HUES6 (cell line): ENCODE measurements at regions not wholly inside any gene's neighbourhood (a gene's known extent, or its start where the extent isn't known, plus 50 kb on each side); places are given as distances from the start of the nearest gene placed in this dataset.
"Not testable (repeated sequence)": the region's sequence is repeated elsewhere in the genome, so short reads cannot be mapped to it uniquely, and the experiment has no call there.

Experiments used
- H3K27ac ChIP-seq: 2 replicates; pipeline ENCODE4 v1.7.0; 2013; ENCODE audit warnings: low read depth, mild to moderate bottlenecking, low read length, inconsistent platforms
- H3K27me3 ChIP-seq: 2 replicates; pipeline ENCODE4 v1.6.1; 2013; ENCODE audit warnings: low read length; ENCODE audit not compliant: control insufficient read depth, insufficient read depth
- H3K36me3 ChIP-seq: 2 replicates; pipeline ENCODE4 v1.6.1; 2013; ENCODE audit warnings: low read length; ENCODE audit not compliant: control insufficient read depth, insufficient read depth
- H3K4me1 ChIP-seq: 2 replicates; pipeline ENCODE4 v1.6.1; 2013; ENCODE audit warnings: low read length; ENCODE audit not compliant: control insufficient read depth, insufficient read depth
- H3K4me3 ChIP-seq: 2 replicates; pipeline ENCODE4 v1.5.1; 2013; ENCODE audit warnings: low read depth, low read length
- H3K9ac ChIP-seq: one replicate; pipeline ENCODE4 v1.6.1; 2013; ENCODE audit warnings: mild to moderate bottlenecking, low read length
- H3K9me3 ChIP-seq: 2 replicates; pipeline ENCODE4 v1.6.1; 2013; ENCODE audit warnings: low read depth, low read length; ENCODE audit not compliant: control insufficient read depth, insufficient read depth

DNA sequence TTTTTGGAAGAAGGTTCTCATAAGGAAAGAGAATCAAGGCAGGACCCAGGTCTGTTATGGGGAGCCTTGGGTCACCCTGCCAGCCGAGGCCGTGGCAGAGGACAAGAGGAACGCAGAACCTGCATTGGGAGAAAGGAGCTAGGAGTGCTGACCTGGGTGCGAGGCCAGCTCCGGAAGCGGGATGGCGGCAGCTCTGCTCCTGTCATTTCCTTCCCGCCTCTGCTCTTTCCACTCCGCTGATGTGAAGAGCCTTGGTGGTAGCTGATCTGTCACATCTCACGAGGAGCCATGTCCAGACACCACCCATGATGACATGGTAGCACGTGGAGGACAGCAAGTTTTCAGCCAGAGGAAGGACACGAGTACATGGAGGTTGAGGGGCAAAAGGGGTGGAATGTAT lies 109.5 kb upstream of the COL5A1 start:
- H3K27me3 ChIP-seq, result no peaks in the 10 kb centered on the region
- no peak overlapping the region for H3K4me3 ChIP-seq
- peaks cover 22% of the 10 kb centered on the region for H3K9me3 ChIP-seq
- no peaks in the 10 kb centered on the region for H3K4me1 ChIP-seq
- H3K9ac ChIP-seq, result no peak overlapping the region
- no peaks in the 10 kb centered on the region for H3K36me3 ChIP-seq
- H3K27ac ChIP-seq, result no peak overlapping the region

- not testable (repeated sequence) for H3K27ac ChIP-seq, H3K4me3 ChIP-seq, H3K4me1 ChIP-seq, H3K36me3 ChIP-seq, H3K27me3 ChIP-seq, H3K9ac ChIP-seq
- peaks cover 21% of the 10 kb centered on the region for H3K9me3 ChIP-seq
Measured at GRCh38 chr9:134532661-134533060, 108.9 kb upstream of the COL5A1 start.

- Histone ChIP-seq H3K27me3 (no peaks in the 10 kb centered on the region), H3K4me3 (no peak overlapping the region), H3K27ac (no peak overlapping the region), H3K36me3 (no peaks in the 10 kb centered on the region), H3K4me1 (no peaks in the 10 kb centered on the region), H3K9ac (no peak overlapping the region), H3K9me3 (peaks cover 16% of the 10 kb centered on the region; the same call in 1 of the 2 replicates)
Measured at GRCh38 chr9:134533850-134534588, 107.6 kb upstream of the COL5A1 start.

GRCh38 chr9:134534661-134535080 lies 106.9 kb upstream of the COL5A1 start:
- Histone ChIP-seq H3K4me1 (no peaks in the 10 kb centered on the region), H3K36me3 (no peaks in the 10 kb centered on the region), H3K4me3 (no peak overlapping the region), H3K9ac (no peak overlapping the region), H3K27ac (no peak overlapping the region), H3K27me3 (no peaks in the 10 kb centered on the region), H3K9me3 (peaks cover 16% of the 10 kb centered on the region; the same call in 1 of the 2 replicates)

- no peak overlapping the region for H3K4me3 ChIP-seq
- H3K9ac ChIP-seq, result no peak overlapping the region
- H3K27ac ChIP-seq, result no peak overlapping the region
- no peaks in the 10 kb centered on the region for H3K4me1 ChIP-seq
- peaks cover 16% of the 10 kb centered on the region; the same call in 1 of the 2 replicates for H3K9me3 ChIP-seq
- H3K27me3 ChIP-seq, result no peaks in the 10 kb centered on the region
- H3K36me3 ChIP-seq, result no peaks in the 10 kb centered on the region
Measured at GRCh38 chr9:134535171-134535570, 106.4 kb upstream of the COL5A1 start.

DNA sequence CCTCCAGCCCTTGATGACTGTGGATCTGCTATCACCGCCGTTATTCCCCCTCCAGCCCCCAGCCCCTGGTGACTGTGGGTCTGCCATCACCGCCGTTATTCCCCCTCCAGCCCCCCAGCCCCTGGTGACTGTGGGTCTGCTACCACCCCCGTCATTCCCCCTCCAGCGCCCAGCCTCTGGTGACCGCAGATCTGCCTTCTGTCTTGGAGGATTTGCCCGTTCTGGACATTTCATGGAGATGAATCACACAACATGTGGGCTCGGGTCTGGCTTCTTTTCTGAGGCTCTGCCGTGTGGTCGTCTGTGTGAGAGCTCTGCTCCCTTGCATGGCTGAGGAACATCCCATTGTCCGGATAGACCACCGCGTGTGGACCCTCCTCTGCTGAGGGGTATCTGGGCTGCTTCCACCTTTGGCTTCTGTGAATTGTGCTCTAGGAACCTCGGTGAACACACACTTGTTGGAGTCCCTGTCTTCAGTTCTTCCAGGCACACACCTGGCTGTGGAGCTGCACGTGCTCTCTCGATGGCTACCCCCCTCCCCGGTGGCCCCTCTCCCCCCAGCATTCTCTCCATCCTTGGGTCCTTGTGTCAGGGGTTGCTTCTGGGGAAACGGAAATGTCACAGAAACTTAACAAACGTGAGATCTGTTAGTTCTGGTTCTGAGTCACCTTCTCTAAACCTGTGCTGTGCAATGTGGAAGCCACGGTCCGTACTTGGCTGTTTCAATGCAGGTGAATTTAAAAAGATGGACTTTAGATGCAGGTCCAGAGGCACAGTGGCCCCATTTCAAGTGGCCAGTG lies 105.3 kb upstream of the COL5A1 start:
- Histone ChIP-seq H3K4me3 (no peak overlapping the region), H3K36me3 (no peaks in the 10 kb centered on the region), H3K4me1 (no peaks in the 10 kb centered on the region), H3K27ac (no peak overlapping the region), H3K27me3 (no peaks in the 10 kb centered on the region), H3K9ac (no peak overlapping the region), H3K9me3 (peaks cover 9% of the 10 kb centered on the region; the same call in 1 of the 2 replicates)

GRCh38 chr9:134536931-134537330 lies 104.7 kb upstream of the COL5A1 start:
- Histone ChIP-seq H3K9ac (no peak overlapping the region), H3K27me3 (no peaks in the 10 kb centered on the region), H3K4me1 (no peaks in the 10 kb centered on the region), H3K4me3 (no peak overlapping the region), H3K27ac (no peak overlapping the region), H3K36me3 (no peaks in the 10 kb centered on the region), H3K9me3 (peaks cover 11% of the 10 kb centered on the region; the same call in 1 of the 2 replicates)

DNA sequence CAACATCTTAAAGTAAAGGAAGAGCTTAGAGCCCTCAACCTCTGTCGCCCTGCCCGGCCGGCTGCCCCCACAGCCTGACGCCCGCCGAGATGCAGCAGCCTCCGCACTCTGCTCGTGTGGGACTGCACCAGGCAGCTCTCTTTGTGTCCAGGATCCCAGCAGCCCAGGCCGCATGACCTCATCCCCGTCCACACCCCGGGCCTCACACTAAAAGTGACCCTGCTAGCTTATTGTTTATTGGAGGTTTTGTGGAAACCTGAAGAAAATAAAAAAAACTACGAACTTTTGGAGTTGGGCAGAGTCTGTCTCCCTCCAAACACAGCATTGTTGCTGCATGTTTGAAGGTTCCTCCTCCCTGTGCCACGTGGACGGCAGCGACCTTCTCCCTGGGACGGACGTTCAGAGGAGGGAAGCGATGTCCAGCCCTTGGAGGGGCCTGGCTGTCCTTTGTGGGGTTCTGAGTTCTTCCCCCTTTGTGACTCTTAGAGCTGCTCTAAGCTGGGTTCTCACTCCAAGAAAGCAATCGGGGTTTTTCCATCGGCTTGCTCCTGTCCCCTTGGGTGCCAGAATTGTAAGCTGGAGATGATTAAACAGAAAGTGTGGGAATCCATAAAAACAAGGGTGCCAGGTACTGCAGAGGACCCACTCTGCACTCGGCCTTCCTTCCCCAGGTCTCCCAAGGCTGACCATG lies 103.5 kb upstream of the COL5A1 start:
- Histone ChIP-seq H3K36me3 (no peaks in the 10 kb centered on the region), H3K9ac (no peak overlapping the region), H3K27me3 (no peaks in the 10 kb centered on the region), H3K4me3 (no peak overlapping the region), H3K27ac (no peak overlapping the region), H3K4me1 (no peaks in the 10 kb centered on the region), H3K9me3 (peaks cover 7% of the 10 kb centered on the region; the same call in 1 of the 2 replicates)

- Histone ChIP-seq H3K27me3 (no peaks in the 10 kb centered on the region), H3K27ac (no peak overlapping the region)
Measured at GRCh38 chr9:134538856-134539566, 102.6 kb upstream of the COL5A1 start.

GRCh38 chr9:134539586-134540194 lies 101.9 kb upstream of the COL5A1 start:
- H3K27me3 ChIP-seq, result no peaks in the 10 kb centered on the region
- H3K9me3 ChIP-seq, result peaks cover 7% of the 10 kb centered on the region; the same call in 1 of the 2 replicates

More at GRCh38 chr9:134538856-134539566, 102.6 kb upstream of the COL5A1 start:
- Histone ChIP-seq H3K36me3 (no peaks in the 10 kb centered on the region), H3K4me3 (no peak overlapping the region), H3K9ac (no peak overlapping the region), H3K9me3 (peaks cover 7% of the 10 kb centered on the region; the same call in 1 of the 2 replicates), H3K4me1 (no peaks in the 10 kb centered on the region; the same call in 1 of the 2 replicates)

More at GRCh38 chr9:134539586-134540194, 101.9 kb upstream of the COL5A1 start:
- Histone ChIP-seq H3K9ac (no peak overlapping the region), H3K4me1 (peaks cover 6% of the 10 kb centered on the region), H3K27ac (no peak overlapping the region), H3K36me3 (no peaks in the 10 kb centered on the region), H3K4me3 (no peak overlapping the region)
